ENCODE measurements at regions not wholly inside any gene's neighbourhood (a gene's known extent, or its start where the extent isn't known, plus 50 kb on each side); places are given as distances from the start of the nearest gene placed in this dataset.

DNA sequence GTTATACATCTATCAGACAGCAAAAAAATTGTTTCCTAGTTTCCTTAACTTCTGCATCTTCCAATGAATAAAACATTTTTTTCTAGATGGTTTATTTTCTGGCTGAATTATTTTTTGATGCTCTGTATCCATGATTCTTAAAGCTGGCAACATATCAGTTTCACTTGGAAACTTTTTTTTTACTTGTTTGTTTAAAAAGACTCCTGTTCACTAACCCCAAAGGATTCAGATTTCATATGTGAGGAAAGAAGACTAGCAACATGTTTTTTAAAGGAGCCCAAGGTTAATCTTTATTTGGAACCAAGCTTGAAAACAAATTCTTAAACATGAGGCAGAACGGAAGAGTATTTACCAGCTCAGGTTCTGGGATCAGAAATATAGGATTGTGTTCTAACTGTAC is 632.3 kb downstream of the SLITRK6 start:
- DNase-seq (ENCODE audit: low read depth, low spot score) (no peak), ATAC-seq (no peak)
- H3K4me3 ChIP-seq (replicated peaks in 1 of 2; ENCODE audit: low read depth in 1 of 2, low read length in 2 of 2) = no peak overlapping the region
- no peaks in the 10 kb centered on the region for H3K79me2 ChIP-seq (ENCODE audit: insufficient read depth, low read length)
- no peaks in the 10 kb centered on the region for H3K36me3 ChIP-seq (ENCODE audit: control insufficient read depth in 1 of 2, insufficient read depth in 2 of 2, low read length in 2 of 2)
- no peak overlapping the region for H3K4me2 ChIP-seq (ENCODE audit: low read length)
- ChIA-PET CTCF (no interaction called here), POLR2A (no interaction called here), RAD21 (ENCODE audit: low non-redundant PET in 1 of 2, low total read pairs in 2 of 2, uncharacterized antibody in 2 of 2, unreplicated experiment in 2 of 2) (no interaction called here)
- intact Hi-C loops (cut with micrococcal nuclease) = no loop called here
- no peaks in the 10 kb centered on the region for H3K4me1 ChIP-seq (ENCODE audit: control insufficient read depth in 1 of 2, insufficient read depth in 2 of 2, low read length in 2 of 2)
- H3K9ac ChIP-seq (ENCODE audit: low read length) = no peak overlapping the region
- BruUV-seq (replicated peaks) = no TSS peak
- H3K9me3 ChIP-seq (ENCODE audit: control insufficient read depth in 1 of 2, insufficient read depth in 1 of 2, low read depth in 1 of 2, low read length in 2 of 2) = peaks cover 0 to 13% of the 10 kb centered on the region in 2 experiments; a peak in 1 of 4 replicates
- H4K20me1 ChIP-seq (ENCODE audit: insufficient read depth) = no peaks in the 10 kb centered on the region
- TF ChIP-seq SP1 (IDR thresholded peaks at IDR 0.05; ENCODE audit: low read depth) (no peak), JUND (IDR thresholded peaks at IDR 0.05) (no peak), SIN3A (IDR thresholded peaks at IDR 0.05; ENCODE audit: low read depth) (no peak), TCF7L2 (IDR thresholded peaks at IDR 0.05; ENCODE audit: borderline replicate concordance, extremely low read depth, insufficient read depth, insufficient read length) (no peak)
- TF ChIP-seq, protein P1, sequence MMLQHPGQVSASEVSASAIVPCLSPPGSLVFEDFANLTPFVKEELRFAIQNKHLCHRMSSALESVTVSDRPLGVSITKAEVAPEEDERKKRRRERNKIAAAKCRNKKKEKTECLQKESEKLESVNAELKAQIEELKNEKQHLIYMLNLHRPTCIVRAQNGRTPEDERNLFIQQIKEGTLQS (IDR thresholded peaks at IDR 0.05) = no peak
- no peak overlapping the region for H3K27ac ChIP-seq (ENCODE audit: low read depth, low read length)
- H3K27me3 ChIP-seq (ENCODE audit: insufficient read depth, low read length) = no peaks in the 10 kb centered on the region
- no peak overlapping the region for H2AFZ ChIP-seq (ENCODE audit: low read depth, low read length, poor library complexity, severe bottlenecking)
- no peaks in the 10 kb centered on the region for H3K9me2 ChIP-seq (ENCODE audit: insufficient read depth)

DNA sequence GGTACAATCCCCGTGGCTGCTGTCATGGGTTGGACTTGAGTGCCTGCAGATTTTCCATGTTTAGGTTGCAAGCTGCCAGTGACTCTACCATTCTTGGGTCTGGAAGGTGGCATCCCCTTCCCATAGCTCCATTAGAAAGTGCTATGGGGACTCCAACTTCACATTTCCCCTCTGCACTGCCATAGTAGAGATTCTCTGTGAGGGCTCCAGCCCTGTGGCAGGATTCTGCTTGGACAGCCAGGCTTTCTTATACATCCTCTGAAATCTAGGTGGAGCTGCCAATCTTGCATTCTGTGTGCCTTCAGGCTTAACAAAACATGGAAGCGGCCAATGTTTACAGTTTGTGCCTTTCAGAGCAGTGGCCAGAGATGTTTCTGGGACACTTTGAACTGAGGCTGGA is 636.2 kb downstream of the SLITRK6 start:
- ATAC-seq = no peak
- Histone ChIP-seq H3K27me3 (ENCODE audit: insufficient read depth, low read length) (no peaks in the 10 kb centered on the region), H3K9me2 (ENCODE audit: insufficient read depth) (no peaks in the 10 kb centered on the region), H2AFZ (ENCODE audit: low read depth, low read length, poor library complexity, severe bottlenecking) (no peak overlapping the region), H3K36me3 (ENCODE audit: control insufficient read depth in 1 of 2, insufficient read depth in 2 of 2, low read length in 2 of 2) (no peaks in the 10 kb centered on the region), H3K4me3 (replicated peaks in 1 of 2; ENCODE audit: low read depth in 1 of 2, low read length in 2 of 2) (no peak overlapping the region), H4K20me1 (ENCODE audit: insufficient read depth) (no peaks in the 10 kb centered on the region), H3K4me2 (ENCODE audit: low read length) (no peak overlapping the region), H3K4me1 (ENCODE audit: control insufficient read depth in 1 of 2, insufficient read depth in 2 of 2, low read length in 2 of 2) (no peaks in the 10 kb centered on the region), H3K9ac (ENCODE audit: low read length) (no peak overlapping the region), H3K79me2 (ENCODE audit: insufficient read depth, low read length) (no peaks in the 10 kb centered on the region), H3K27ac (ENCODE audit: low read depth, low read length) (no peak overlapping the region), H3K9me3 (ENCODE audit: control insufficient read depth in 1 of 2, insufficient read depth in 1 of 2, low read depth in 1 of 2, low read length in 2 of 2) (peaks cover 0 to 13% of the 10 kb centered on the region in 2 experiments; a peak in 1 of 4 replicates)
- RAD21 ChIA-PET (ENCODE audit: low non-redundant PET in 1 of 2, low total read pairs in 2 of 2, uncharacterized antibody in 2 of 2, unreplicated experiment in 2 of 2) = no interaction called here
- intact Hi-C loops (cut with micrococcal nuclease) = no loop called here
- CTCF ChIA-PET = no interaction called here
- no peak for DNase-seq (ENCODE audit: low read depth, low spot score)
- TF ChIP-seq EZH2 (IDR thresholded peaks at IDR 0.05) (no peak), YY1 (IDR thresholded peaks at IDR 0.05; ENCODE audit: extremely low read depth, insufficient replicate concordance, low read depth, low read length) (no peak)
- BruUV-seq (replicated peaks) = no TSS peak
- POLR2A ChIA-PET = no interaction called here

Measured in HCT116 (cell line).